Testis (tissue), 2 donors: ENCODE measurements at regions not wholly inside any gene's neighbourhood (a gene's known extent, or its start where the extent isn't known, plus 50 kb on each side); places are given as distances from the start of the nearest gene placed in this dataset.

Experiments
- POLR2A ChIP-seq: fragments of 450-650 bp; IDR thresholded peaks from one replicate; pipeline ENCODE4 v1.6.1; 2017; ENCODE audit warnings: antibody characterized with exemption, mild to moderate bottlenecking, moderate library complexity
- TF ChIP-seq, protein P1 (sequence below), 3 experiments: fragments of 450-650 bp in 2 of 3; fragments of 200-600 bp in 1 of 3; sonication (generic) in 1 of 3; IDR thresholded peaks; one replicate each; pipeline ENCODE4 v1.5.1; 2016 to 2019; ENCODE audit warnings: antibody characterized with exemption in 3 of 3, mild to moderate bottlenecking in 2 of 3, moderate library complexity in 1 of 3

GRCh38 chr1:30610917-30611316, 112.5 kb downstream of the MATN1 start:
- no peak for TF ChIP-seq POLR2A
- TF ChIP-seq, protein P1, sequence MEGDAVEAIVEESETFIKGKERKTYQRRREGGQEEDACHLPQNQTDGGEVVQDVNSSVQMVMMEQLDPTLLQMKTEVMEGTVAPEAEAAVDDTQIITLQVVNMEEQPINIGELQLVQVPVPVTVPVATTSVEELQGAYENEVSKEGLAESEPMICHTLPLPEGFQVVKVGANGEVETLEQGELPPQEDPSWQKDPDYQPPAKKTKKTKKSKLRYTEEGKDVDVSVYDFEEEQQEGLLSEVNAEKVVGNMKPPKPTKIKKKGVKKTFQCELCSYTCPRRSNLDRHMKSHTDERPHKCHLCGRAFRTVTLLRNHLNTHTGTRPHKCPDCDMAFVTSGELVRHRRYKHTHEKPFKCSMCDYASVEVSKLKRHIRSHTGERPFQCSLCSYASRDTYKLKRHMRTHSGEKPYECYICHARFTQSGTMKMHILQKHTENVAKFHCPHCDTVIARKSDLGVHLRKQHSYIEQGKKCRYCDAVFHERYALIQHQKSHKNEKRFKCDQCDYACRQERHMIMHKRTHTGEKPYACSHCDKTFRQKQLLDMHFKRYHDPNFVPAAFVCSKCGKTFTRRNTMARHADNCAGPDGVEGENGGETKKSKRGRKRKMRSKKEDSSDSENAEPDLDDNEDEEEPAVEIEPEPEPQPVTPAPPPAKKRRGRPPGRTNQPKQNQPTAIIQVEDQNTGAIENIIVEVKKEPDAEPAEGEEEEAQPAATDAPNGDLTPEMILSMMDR (IDR thresholded peaks at IDR 0.05), result no peak
